HepG2 (cell line): ENCODE measurements at regions not wholly inside any gene's neighbourhood (a gene's known extent, or its start where the extent isn't known, plus 50 kb on each side); places are given as distances from the start of the nearest gene placed in this dataset.

Experiments used
- AFF4 ChIP-seq: sonication (generic); formaldehyde crosslinking; IDR thresholded peaks from 2 replicates; pipeline ENCODE4 v1.4.0; 2020; ENCODE audit warnings: missing genetic modification reagents
- ARNT2 ChIP-seq: sonication (generic); formaldehyde crosslinking; IDR thresholded peaks from 2 replicates; pipeline ENCODE4 v1.8.0; 2022; ENCODE audit warnings: mild to moderate bottlenecking, low read depth, missing genetic modification reagents, moderate library complexity
- ETV5 ChIP-seq: IDR thresholded peaks from 2 replicates; pipeline ENCODE4 v1.6.1; 2018; ENCODE audit warnings: missing biosample characterization, missing genetic modification reagents, inconsistent platforms, borderline replicate concordance
- FOXK1 ChIP-seq: sonication (generic); formaldehyde crosslinking; IDR thresholded peaks from 2 replicates; pipeline ENCODE4 v1.4.0; 2020; ENCODE audit warnings: low read depth, missing genetic modification reagents, borderline replicate concordance
- GATAD2A ChIP-seq: IDR thresholded peaks from 2 replicates; pipeline ENCODE4 v1.6.1; 2016
- MAFF ChIP-seq: IDR thresholded peaks from 2 replicates; pipeline ENCODE4 v1.6.1; 2011; ENCODE audit warnings: low read depth, low read length, improper control_type of control experiment
- MIER2 ChIP-seq: IDR thresholded peaks from 2 replicates; pipeline ENCODE4 v1.6.1; 2016; ENCODE audit warnings: missing biosample characterization, missing genetic modification reagents
- PHB2 ChIP-seq: fragments of 450-650 bp; IDR thresholded peaks from 2 replicates; pipeline ENCODE4 v1.6.1; 2018; ENCODE audit not compliant: partially characterized antibody
- SETDB1 ChIP-seq: sonication (generic); formaldehyde crosslinking; IDR thresholded peaks from 2 replicates; pipeline ENCODE4 v1.5.1; 2020; ENCODE audit warnings: missing genetic modification reagents, mild to moderate bottlenecking, borderline replicate concordance
- SUZ12 ChIP-seq: fragments of 150-350 bp; IDR thresholded peaks from 2 replicates; pipeline ENCODE4 v1.6.1; 2014; ENCODE audit warnings: low read depth, low read length
- ZFAT ChIP-seq: sonication (generic); formaldehyde crosslinking; conservative IDR thresholded peaks from 2 replicates; pipeline ENCODE4 v1.8.1; 2023; ENCODE audit warnings: missing genetic modification reagents, inconsistent platforms
- ZNF556 ChIP-seq: sonication (generic); formaldehyde crosslinking; IDR thresholded peaks from 2 replicates; pipeline ENCODE4 v1.4.0; 2020; ENCODE audit warnings: mild to moderate bottlenecking, missing genetic modification reagents, borderline replicate concordance
- ZNF563 ChIP-seq: sonication (generic); formaldehyde crosslinking; IDR thresholded peaks from 2 replicates; pipeline ENCODE4 v1.8.0; 2022; ENCODE audit warnings: mild to moderate bottlenecking, moderate library complexity, missing genetic modification reagents
- ZSCAN30 ChIP-seq: sonication (generic); formaldehyde crosslinking; IDR thresholded peaks from 2 replicates; pipeline ENCODE4 v1.5.0; 2020; ENCODE audit warnings: mild to moderate bottlenecking, missing genetic modification reagents
- TF ChIP-seq, protein P1 (sequence below): sonication (generic); formaldehyde crosslinking; IDR thresholded peaks from 2 replicates; pipeline ENCODE4 v1.4.0; 2020; ENCODE audit warnings: missing genetic modification reagents, borderline replicate concordance
- TF ChIP-seq, protein P2 (sequence below): sonication (generic); formaldehyde crosslinking; IDR thresholded peaks from 2 replicates; pipeline ENCODE4 v1.5.0; 2020; ENCODE audit warnings: mild to moderate bottlenecking, missing genetic modification reagents, moderate library complexity
- TF ChIP-seq, protein P3 (sequence below), 2 experiments: IDR thresholded peaks; 2 replicates each; pipeline ENCODE4 v1.6.1; 2011 to 2012; ENCODE audit warnings: low read length in 2 of 2, borderline replicate concordance in 1 of 2, low read depth in 1 of 2, mild to moderate bottlenecking in 1 of 2, moderate library complexity in 1 of 2

GRCh38 chr11:30131535-30131934 is 99.3 kb upstream of the FSHB start (continued):
- TF ChIP-seq, protein P1, sequence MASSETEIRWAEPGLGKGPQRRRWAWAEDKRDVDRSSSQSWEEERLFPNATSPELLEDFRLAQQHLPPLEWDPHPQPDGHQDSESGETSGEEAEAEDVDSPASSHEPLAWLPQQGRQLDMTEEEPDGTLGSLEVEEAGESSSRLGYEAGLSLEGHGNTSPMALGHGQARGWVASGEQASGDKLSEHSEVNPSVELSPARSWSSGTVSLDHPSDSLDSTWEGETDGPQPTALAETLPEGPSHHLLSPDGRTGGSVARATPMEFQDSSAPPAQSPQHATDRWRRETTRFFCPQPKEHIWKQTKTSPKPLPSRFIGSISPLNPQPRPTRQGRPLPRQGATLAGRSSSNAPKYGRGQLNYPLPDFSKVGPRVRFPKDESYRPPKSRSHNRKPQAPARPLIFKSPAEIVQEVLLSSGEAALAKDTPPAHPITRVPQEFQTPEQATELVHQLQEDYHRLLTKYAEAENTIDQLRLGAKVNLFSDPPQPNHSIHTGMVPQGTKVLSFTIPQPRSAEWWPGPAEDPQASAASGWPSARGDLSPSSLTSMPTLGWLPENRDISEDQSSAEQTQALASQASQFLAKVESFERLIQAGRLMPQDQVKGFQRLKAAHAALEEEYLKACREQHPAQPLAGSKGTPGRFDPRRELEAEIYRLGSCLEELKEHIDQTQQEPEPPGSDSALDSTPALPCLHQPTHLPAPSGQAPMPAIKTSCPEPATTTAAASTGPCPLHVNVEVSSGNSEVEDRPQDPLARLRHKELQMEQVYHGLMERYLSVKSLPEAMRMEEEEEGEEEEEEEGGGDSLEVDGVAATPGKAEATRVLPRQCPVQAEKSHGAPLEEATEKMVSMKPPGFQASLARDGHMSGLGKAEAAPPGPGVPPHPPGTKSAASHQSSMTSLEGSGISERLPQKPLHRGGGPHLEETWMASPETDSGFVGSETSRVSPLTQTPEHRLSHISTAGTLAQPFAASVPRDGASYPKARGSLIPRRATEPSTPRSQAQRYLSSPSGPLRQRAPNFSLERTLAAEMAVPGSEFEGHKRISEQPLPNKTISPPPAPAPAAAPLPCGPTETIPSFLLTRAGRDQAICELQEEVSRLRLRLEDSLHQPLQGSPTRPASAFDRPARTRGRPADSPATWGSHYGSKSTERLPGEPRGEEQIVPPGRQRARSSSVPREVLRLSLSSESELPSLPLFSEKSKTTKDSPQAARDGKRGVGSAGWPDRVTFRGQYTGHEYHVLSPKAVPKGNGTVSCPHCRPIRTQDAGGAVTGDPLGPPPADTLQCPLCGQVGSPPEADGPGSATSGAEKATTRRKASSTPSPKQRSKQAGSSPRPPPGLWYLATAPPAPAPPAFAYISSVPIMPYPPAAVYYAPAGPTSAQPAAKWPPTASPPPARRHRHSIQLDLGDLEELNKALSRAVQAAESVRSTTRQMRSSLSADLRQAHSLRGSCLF (CRISPR knock-in tag): no peak
- no peak for TF ChIP-seq ZNF563 (CRISPR knock-in tag)
- TF ChIP-seq FOXK1: no peak
- no peak for TF ChIP-seq SUZ12
- TF ChIP-seq, protein P2, sequence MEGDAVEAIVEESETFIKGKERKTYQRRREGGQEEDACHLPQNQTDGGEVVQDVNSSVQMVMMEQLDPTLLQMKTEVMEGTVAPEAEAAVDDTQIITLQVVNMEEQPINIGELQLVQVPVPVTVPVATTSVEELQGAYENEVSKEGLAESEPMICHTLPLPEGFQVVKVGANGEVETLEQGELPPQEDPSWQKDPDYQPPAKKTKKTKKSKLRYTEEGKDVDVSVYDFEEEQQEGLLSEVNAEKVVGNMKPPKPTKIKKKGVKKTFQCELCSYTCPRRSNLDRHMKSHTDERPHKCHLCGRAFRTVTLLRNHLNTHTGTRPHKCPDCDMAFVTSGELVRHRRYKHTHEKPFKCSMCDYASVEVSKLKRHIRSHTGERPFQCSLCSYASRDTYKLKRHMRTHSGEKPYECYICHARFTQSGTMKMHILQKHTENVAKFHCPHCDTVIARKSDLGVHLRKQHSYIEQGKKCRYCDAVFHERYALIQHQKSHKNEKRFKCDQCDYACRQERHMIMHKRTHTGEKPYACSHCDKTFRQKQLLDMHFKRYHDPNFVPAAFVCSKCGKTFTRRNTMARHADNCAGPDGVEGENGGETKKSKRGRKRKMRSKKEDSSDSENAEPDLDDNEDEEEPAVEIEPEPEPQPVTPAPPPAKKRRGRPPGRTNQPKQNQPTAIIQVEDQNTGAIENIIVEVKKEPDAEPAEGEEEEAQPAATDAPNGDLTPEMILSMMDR (CRISPR knock-in tag): peak; percentile 51
- TF ChIP-seq GATAD2A (CRISPR knock-in tag): no peak
- no peak for TF ChIP-seq SETDB1 (CRISPR knock-in tag)
- no peak for TF ChIP-seq ZFAT (CRISPR knock-in tag)
- TF ChIP-seq ETV5: no peak
- TF ChIP-seq AFF4 (CRISPR knock-in tag): no peak
- TF ChIP-seq MIER2: no peak
- no peak for TF ChIP-seq ZNF556 (CRISPR knock-in tag)
- TF ChIP-seq, protein P3, sequence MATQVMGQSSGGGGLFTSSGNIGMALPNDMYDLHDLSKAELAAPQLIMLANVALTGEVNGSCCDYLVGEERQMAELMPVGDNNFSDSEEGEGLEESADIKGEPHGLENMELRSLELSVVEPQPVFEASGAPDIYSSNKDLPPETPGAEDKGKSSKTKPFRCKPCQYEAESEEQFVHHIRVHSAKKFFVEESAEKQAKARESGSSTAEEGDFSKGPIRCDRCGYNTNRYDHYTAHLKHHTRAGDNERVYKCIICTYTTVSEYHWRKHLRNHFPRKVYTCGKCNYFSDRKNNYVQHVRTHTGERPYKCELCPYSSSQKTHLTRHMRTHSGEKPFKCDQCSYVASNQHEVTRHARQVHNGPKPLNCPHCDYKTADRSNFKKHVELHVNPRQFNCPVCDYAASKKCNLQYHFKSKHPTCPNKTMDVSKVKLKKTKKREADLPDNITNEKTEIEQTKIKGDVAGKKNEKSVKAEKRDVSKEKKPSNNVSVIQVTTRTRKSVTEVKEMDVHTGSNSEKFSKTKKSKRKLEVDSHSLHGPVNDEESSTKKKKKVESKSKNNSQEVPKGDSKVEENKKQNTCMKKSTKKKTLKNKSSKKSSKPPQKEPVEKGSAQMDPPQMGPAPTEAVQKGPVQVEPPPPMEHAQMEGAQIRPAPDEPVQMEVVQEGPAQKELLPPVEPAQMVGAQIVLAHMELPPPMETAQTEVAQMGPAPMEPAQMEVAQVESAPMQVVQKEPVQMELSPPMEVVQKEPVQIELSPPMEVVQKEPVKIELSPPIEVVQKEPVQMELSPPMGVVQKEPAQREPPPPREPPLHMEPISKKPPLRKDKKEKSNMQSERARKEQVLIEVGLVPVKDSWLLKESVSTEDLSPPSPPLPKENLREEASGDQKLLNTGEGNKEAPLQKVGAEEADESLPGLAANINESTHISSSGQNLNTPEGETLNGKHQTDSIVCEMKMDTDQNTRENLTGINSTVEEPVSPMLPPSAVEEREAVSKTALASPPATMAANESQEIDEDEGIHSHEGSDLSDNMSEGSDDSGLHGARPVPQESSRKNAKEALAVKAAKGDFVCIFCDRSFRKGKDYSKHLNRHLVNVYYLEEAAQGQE (IDR thresholded peaks at IDR 0.05; ENCODE audit: borderline replicate concordance in 1 of 2, low read depth in 1 of 2, low read length in 2 of 2): no peak
- no peak for TF ChIP-seq ARNT2 (CRISPR knock-in tag)
- peak; percentile 67 for TF ChIP-seq MAFF
- no peak for TF ChIP-seq ZSCAN30 (CRISPR knock-in tag)
- TF ChIP-seq PHB2: no peak
